ENCODE measurements at regions not wholly inside any gene's neighbourhood (a gene's known extent, or its start where the extent isn't known, plus 50 kb on each side); places are given as distances from the start of the nearest gene placed in this dataset.

DNA sequence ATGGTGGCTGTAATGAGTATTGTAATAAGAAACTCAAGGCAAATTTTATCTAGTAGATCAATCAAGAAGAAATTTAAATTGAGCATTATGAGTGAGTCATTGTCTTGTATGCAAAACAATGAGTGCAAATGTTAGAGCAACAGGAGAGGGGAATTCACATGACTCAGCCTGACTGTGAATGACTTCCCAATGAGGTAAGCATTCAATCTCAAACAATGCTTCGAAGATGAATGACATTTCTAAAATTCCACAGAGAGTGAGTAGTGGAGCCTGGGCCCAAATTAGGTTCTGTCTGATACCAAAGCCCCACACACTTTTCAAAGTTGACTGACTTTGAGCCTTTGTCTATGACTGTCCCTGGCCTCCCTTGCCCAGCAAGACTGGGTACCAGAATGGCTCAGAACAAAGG is 738.0 kb downstream of the PTPRU start:
- no peak for DNase-seq (ENCODE audit: extremely low read depth, low read depth)

DNA sequence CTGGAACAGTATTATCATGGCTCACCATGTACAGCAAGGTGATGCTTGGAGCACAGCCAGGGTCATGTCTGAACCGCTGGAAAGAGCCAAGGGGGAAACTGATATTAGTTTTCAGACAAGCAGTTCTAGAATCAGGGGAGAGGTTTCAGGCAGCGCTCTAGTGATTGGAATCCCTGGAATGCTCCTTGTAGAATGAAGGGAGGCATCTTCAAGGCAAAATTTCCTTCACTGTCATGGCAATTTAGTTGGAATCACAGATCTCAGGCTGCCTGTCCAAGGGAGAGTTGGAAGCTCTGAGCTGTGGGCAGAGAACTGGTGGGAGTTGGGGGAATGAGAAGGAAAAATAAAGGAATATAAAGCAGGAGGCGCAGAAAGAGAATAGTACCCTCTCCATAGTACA is 737.1 kb downstream of the PTPRU start:
- no peak for DNase-seq (ENCODE audit: extremely low read depth, low read depth)

DNA sequence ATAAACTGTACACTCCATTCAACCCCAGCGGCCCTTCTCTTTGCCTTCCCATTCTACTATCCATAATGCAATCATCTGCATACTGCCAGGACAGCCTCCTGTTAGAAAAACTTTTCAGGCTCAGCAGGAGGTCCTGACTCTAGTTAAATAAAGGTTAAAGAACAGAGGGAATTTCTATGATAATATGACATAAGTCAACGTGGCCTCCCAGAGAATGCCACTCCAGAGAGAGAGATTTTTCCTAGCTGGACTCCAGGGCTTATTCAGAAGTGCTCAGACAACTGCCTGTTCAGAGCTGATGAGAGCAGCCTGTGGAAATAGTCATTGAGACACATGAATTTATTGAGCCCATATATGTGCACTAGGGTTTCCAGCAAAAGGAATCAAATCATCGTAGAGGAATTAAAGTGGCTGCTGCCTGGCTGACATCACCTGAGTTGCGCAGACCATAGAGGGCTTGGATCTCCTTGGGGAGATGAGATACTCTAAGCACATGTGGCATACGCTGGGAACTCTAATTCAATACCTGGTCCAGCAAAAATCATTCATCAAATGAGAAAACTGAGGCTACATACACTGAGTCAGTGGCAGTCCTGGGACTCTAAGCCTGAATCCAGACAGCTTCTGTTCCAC is 736.2 kb downstream of the PTPRU start:
- DNase-seq (ENCODE audit: extremely low read depth, low read depth), result no peak

DNA sequence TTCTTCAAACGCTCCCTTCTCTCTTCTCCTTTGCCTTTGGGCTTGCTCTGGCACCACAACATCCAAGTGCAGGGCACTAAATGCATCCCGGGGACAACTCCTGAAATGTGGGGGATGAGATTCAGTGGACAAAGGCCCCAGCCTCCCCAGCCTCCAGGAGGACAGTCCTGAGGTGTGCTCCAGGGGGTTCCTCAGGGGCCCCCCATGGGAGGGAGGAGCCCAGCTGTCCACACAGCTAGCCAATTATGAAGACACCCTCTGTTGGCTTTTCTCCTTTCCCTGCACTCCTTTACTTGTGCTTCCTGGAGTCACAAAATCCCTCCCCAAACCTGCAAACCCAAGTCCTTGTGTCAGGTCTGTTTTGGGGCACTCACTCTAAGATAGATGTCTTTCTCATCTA is 735.4 kb downstream of the PTPRU start:
- DNase-seq (ENCODE audit: extremely low read depth, low read depth), result no peak

DNA sequence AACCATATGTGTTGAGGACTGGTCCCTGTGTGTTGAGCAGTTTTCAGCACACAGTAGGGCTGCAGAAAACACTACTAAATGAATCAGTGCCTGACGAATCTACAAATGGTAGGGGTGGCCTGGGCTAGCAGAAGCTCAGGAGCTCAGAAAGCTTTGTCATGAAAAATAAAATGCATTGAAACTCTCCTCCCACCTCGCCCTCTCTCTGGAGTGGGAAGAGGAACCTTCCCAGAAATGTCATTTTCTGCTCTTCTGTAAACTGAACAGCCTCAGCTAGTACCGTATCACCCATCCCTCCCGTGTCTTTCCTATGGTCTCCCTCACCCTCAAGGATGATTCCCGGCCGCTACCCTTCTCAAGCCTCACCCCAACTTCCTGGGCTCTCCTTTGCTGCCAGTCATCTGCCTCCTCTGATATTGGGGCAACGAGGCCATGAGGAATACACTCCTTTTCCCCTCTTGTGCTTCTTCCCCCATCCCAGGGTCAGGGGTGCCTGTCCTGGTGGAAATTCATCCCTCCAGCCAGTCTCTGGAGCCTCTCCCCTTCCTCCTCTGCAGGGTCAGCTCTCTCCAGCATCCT is 734.5 kb downstream of the PTPRU start:
- no peak for DNase-seq (ENCODE audit: extremely low read depth, low read depth)

DNA sequence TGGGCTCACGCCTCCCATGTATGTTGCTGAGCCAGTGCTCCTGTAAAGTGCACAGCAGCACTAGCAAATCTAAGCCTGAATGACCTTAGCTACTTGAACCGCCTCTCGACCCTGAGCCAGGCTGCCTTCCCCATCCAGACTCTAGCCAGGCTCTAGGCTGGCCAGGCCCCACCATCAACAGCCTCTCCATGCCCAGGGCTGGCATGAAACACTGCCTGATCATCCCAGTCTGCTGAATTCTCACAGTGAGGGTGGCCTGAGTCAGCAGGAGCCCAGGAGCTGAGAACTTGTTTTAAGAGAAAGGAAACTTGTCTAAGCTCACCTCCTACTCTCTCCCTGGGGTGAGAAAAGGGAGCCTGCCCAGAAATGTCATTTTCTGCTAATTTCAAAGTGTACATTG is 733.3 kb downstream of the PTPRU start:
- DNase-seq (ENCODE audit: extremely low read depth, low read depth), result no peak

DNA sequence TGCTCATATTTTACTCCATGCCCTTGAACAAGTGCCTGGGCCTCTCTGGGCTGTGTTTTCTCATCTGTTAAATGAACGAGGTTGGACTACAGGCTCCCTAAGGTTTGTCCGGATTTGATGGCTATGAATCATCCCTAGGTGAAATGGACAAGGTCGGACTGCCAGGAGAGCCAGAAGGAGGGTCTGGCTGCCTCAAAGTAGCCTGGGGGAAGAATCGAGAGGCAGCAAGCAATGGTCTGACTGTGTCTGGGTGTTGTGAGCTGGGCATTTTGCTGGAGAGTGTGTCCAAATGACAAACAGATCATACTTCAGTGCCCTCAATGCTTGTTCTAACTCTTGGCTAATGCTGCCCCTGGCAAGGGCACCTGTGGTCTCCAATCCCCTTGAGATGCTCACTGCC is 730.9 kb downstream of the PTPRU start:
- DNase-seq (ENCODE audit: extremely low read depth, low read depth), result no peak

DNA sequence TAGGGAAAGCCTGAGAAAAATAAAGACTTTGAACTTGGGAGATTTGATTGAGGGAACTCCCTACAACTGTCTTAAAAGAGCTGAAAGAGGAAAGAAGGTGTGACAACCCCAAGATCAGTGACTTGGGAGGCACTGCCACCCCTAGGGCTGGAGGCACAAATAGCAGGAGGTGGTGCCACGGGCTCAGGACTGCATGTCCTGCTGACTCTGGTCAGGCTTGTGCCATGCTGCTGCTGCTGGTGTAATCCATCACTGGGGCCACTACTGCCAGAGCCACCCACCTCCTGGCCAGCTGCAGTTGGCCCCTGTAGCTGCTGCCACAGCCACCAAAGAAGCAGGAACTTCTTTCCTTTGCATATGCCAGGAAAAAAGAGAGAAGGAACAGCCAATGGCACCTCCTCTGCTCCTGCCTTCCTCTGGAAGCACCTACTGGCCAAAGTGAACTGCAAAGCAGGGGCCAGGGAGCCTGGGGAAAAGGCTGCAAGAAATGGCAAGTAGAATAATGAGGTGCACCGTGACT is 730.3 kb downstream of the PTPRU start:
- DNase-seq (ENCODE audit: extremely low read depth, low read depth), result no peak

DNA sequence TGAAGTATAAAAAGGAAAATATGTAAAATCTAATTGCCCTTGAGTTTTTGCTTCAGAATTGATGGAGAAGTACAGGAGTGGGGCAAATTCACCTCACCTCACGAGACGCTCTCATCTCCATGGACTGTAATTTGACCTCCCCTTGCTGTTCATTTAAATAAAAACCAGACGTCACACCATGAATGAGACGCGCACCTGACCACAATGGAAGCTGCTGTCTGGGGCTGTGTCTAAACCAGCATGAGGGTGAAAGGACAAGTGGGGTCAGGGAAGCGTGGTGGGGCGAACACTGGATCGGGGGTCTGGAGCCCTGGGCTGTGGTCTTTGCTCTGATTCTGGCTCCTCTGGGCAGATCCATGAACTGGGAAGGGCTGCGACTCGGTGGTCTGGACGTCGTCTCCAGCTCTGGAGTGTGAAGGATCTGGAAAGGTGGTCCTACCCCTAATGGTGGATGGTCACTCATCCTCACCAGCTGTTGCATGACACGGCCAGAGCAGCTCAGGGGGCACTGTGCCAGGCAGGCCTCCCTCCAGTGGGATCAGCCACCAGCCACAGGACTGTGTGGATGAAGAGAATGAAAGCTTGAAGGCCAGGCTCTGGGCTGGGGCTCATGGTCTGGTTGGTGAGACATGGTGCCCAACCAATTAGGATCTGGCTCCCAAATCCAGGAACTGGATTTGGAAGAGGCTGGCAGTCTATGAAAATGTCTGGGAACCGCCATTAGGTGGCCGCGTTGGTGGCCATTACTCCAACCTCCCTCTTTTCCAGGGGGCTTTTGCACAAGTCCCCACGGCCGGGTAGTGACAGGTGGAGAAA is 728.6 kb downstream of the PTPRU start:
- DNase-seq (ENCODE audit: extremely low read depth, low read depth), result no peak

DNA sequence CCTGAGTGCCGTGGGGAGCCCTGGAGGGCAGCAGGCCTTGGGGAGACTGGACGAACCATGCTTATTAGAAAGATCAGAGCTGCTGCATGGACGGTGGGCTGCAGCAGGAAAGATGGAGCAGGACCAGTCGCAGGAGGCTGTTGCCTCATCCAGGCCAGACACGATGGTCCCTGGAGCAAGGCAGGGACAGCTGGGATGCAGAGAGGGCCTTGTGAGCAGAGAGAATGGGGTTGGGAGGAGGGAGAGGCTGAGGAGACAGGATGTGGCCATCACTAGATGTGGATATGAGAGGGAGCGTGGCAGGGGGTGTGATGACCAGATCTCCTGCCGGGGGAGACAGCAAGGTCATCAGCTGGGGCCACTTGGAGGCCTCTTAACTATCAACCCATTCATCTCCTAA is 727.6 kb downstream of the PTPRU start:
- no peak for DNase-seq (ENCODE audit: extremely low read depth, low read depth)

DNA sequence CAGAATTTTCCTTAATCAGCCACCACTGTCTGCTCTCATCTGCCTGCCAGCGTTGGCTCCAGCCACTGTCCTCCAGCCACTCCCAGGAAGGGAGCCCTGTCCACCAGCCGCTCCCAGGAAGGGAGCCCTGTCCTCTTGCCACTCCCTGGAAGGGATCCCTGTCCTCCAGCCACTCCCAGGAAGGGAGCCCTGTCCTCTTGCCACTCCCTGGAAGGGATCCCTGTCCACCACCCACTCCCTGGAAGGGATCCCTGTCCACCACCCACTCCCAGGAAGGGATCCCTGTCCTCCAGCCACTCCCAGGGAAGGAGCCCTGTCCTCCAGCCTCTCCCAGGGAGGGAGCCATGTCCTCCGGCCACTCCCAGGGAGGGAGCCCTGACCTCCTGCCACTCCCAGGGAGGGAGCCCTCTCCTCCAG is 726.5 kb downstream of the PTPRU start:
- no peak for DNase-seq (ENCODE audit: extremely low read depth, low read depth)

DNA sequence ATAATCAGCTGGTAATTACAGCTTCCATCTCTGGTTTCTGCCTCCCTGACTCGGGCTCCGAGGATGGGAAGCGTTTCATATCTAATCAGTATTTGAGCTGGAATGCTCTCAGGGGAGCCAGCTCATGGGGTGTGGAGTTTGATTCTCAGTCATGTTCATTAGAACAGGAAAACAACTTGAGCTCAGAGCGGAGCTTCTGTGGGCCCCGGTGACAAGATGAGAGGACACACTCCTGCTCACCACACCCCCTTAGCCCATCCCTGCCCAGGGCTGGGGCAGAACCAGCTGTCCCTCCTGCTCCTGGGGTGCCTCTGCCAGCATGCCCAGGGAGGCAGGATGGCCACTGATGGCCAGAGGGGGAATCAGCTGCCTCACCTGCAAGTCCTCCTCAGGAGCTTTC is 726.0 kb downstream of the PTPRU start:
- no peak for DNase-seq (ENCODE audit: extremely low read depth, low read depth)

DNA sequence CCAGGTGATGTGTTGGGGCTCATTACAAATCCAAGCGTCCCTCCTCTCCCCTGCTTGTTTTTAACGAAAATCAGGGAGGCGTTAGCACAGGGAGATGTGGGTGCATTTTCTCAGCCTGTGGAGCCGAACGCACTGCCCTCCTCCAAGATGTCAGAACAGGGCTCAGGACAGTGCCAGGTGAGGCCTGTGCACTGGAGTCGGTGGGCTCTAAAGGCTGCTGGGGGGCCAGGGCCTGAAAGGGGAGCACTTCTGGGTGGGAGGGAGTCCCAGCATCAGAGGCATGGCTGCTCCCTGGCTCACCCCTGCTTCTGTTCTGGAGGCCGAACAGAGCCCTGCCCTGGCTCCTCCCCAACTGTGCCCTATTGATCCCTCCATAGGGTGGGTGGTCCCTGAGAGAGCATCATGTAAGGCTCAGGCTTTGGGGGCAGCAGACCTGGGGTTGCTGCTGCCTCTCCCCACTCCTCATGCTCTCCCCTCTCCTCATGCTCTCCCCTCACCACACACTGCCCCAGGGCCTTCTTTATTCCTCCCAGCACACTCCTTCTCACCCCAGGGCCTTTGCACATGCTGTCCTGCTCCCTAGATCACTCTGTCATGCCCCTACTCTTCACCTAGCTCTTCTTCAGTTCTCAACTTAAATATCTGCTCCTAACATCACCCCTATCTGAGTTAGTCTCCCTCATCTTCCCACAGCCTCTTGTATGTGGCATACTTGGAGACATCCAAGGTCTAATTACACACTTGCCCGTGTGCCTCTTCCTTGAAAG is 725.2 kb downstream of the PTPRU start:
- DNase-seq (ENCODE audit: extremely low read depth, low read depth), result no peak

DNA sequence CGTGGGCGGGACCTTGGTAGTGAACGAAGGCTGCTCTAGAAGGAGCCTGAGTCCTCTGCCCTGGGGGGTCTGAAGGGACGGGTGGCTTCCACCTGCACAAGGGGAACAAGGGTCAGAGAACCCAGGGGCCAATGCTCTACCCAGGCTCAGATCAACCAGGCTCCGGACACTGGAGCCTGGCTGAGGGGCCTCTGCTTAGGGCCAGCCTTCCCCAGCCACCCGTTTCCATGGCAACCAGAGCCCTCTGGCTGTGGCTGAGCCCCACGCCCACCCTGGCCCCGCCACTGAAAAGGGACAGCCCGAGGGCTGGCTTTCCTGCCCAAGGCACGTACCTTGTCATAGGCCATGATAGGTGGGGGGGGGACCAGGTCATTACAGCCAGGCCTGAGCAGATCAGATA is 724.6 kb downstream of the PTPRU start:
- no peak for DNase-seq (ENCODE audit: extremely low read depth, low read depth)

DNA sequence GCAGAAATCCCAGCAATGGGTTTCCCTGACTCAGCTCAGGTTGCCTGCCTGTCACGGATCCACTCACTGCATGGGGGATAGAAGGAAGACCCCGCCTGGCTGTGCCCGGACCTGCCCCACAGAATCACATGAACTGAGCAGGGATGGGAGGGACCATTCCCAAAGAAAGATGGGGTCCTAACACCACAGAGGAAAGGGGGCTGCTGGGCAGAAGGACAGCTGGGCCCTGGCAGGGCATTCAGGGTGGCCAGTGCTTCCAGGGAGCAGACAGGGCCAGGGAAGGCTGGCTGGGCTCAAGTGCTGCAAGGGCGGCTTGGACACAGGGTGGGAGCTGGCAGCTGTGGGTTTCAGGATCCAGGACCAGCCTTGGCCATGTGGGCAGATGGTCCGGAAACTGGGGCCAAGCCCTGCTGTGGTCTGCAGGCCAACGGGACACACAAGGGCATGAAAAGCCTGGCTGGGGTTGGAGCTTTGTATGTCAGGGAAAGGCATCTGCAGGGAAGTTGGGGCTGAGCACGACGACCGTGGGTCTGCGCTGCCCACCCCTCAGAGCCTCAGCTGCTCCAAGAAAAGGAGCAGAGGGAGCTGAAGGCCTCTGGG is 723.9 kb downstream of the PTPRU start:
- no peak for DNase-seq (ENCODE audit: extremely low read depth, low read depth)

DNA sequence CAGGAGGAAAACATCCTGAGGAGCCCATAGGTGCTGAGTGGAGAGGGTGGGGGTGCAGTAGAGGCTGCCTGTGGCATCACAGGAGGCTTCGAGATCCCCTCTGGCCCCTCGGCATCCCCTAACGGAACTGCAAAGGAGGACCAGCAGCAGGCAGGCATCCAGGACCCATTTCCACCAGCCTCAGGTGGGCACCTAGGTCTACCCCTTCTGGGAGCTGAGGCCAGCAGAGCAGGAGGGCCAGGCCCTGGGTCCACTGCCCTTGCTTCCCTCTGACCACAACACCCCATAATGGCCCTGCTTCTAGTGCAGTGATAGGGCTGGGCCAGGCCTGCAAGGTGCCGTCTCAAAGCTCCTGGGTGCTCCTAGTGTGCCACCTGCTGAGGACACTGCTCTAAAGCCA is 723.0 kb downstream of the PTPRU start:
- no peak for DNase-seq (ENCODE audit: extremely low read depth, low read depth)

DNA sequence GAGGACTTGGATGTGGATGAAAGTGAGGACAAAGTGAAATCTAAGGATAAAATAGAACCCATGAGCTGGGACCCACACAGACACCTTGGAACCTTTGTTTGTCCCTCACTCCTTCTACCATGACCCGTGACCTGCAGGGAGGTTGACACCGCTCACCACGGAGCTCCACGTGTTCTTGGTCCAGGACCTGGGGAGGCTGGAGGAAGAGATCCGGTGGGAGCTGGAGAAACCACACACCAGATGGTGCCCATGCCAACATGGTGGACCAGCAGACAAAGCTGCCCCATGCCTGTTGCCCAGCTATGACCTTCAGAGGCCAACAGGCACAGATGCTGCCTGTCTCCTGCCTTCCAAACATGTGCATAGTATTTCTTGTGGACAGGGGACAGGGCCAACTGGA is 721.9 kb downstream of the PTPRU start:
- DNase-seq (ENCODE audit: extremely low read depth, low read depth), result no peak

DNA sequence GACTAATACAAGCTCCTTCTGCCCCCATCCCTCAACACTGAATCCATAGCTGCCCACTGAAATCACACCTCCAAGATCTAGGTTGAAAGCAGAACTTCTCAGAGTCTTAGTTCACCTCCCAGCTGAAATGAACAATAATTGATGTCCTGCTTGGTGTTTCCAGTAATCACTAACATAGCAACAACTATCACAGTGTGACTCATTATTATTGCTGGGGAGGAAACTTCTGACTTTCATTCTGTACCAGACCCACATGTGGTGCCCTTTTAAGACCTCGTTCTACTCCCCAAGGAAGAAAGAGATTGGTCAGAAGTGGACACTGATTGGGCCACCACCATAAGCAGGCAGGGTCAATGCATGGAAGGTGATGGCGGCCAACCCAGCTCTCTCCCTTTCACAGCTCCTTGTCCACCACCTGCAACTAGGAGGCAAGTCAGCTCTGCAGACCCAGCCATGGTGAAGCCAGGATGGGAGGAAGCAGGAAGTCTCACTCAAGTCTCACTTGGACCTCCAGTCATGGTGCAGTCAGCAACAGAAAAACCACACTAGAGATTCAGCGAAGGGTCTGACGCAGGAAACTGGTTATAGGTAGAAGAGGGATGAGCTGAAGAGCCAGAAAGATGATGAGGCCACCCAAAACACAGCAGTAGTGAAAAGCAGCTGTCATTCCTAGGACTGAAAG is 720.2 kb downstream of the PTPRU start:
- DNase-seq (ENCODE audit: extremely low read depth, low read depth), result no peak

DNA sequence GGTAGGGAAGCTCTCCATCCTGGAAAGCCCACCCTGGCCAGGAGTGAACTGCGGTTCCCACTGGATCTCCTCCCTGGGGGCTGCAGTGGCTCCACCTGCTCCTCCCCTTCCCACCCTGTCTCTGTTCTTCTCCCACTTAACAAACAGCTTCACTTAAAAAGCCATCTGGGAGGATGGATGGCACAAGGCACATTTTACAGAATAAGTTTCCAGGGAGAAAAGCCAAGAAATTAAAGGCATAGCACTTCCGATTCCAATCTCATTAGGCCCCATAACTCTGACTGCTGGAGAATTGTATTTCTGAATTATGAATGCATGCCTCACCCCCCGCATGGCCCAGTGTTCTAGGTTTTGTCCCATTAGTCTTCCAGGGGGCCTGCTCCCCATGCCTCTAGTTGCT is 718.3 kb downstream of the PTPRU start:
- no peak for DNase-seq (ENCODE audit: extremely low read depth, low read depth)

DNA sequence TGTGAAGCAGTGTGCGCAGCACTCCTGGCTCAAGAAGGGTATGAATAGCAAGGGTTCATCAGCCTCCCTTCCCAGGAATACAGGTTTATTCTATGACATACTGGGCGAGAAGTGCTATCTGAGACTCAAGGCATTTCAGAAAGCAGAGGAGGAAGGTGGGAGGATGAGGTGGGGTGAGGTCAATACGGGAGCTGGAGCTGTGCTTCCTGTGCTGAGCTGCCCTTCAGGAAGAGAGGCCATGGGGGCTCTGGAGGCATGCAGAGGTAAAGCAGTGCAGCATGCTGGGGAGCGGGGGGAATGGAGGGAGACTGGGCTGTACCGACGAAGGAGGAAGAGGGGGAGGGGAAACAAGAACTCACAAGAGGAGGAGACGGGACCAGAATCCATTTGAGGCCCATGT is 717.6 kb downstream of the PTPRU start:
- DNase-seq (ENCODE audit: extremely low read depth, low read depth), result no peak

Measured in NCI-H460 (cell line).